Keratinocyte (primary cell): ENCODE measurements at regions not wholly inside any gene's neighbourhood (a gene's known extent, or its start where the extent isn't known, plus 50 kb on each side); places are given as distances from the start of the nearest gene placed in this dataset.

Experiments used
- DNase-seq: peaks from one replicate; pipeline ENCODE4 v3.0.0-alpha.2; 2011; ENCODE audit warnings: low read depth, missing footprints, low spot score
- FAIRE-seq: peaks from 2 replicates; lab custom pipeline; 2011; peaks lifted over from hg19 to GRCh38; lab: Jason Lieb, UNC
- H2AFZ ChIP-seq: 2 replicates; pipeline ENCODE4 v1.6.0; 2012; ENCODE audit warnings: low read length, control low read depth, inconsistent platforms; ENCODE audit not compliant: control insufficient read depth
- H3K27ac ChIP-seq: 2 replicates; pipeline ENCODE4 v1.5.1; 2011; ENCODE audit warnings: low read length; ENCODE audit not compliant: control insufficient read depth, insufficient read depth
- H3K27me3 ChIP-seq: 3 replicates; pipeline ENCODE4 v1.6.0; 2011; ENCODE audit warnings: low read length; ENCODE audit not compliant: control insufficient read depth, insufficient read depth; ENCODE audit errors: extremely low read depth
- H3K36me3 ChIP-seq, 2 experiments: 2 replicates in 1 of 2; 3 replicates in 1 of 2; pipeline ENCODE4 v1.5.1; 2011; ENCODE audit warnings: low read length in 2 of 2, mild to moderate bottlenecking in 1 of 2; ENCODE audit not compliant: control insufficient read depth in 2 of 2, insufficient read depth in 2 of 2; ENCODE audit errors: extremely low read depth in 1 of 2
- H3K4me1 ChIP-seq: 3 replicates; pipeline ENCODE4 v1.5.1; 2011; ENCODE audit warnings: low read length; ENCODE audit not compliant: control insufficient read depth, insufficient read depth; ENCODE audit errors: extremely low read depth
- H3K4me2 ChIP-seq: 3 replicates; pipeline ENCODE4 v1.6.0; 2011; ENCODE audit warnings: low read depth, low read length; ENCODE audit not compliant: control insufficient read depth, insufficient read depth; ENCODE audit errors: extremely low read depth
- H3K4me3 ChIP-seq, 3 experiments: fragments of 200-600 bp in 1 of 3; sonication (generic) in 1 of 3; 2 replicates in 2 of 3; 3 replicates in 1 of 3; pipeline ENCODE4 v1.5.1; 2011 to 2016; ENCODE audit warnings: low read length in 3 of 3, mild to moderate bottlenecking in 3 of 3, control low read depth in 2 of 3, inconsistent platforms in 1 of 3, low read depth in 1 of 3, mixed read lengths in 1 of 3, mixed run types in 1 of 3, moderate library complexity in 1 of 3; ENCODE audit not compliant: control insufficient read depth in 2 of 3, insufficient read depth in 2 of 3; ENCODE audit errors: extremely low read depth in 1 of 3
- H3K79me2 ChIP-seq: 2 replicates; pipeline ENCODE4 v1.6.0; 2012; ENCODE audit warnings: low read length; ENCODE audit not compliant: control insufficient read depth, insufficient read depth
- H3K9ac ChIP-seq: 3 replicates; pipeline ENCODE4 v1.6.0; 2011; ENCODE audit warnings: low read length; ENCODE audit not compliant: control insufficient read depth, insufficient read depth; ENCODE audit errors: extremely low read depth
- H3K9me1 ChIP-seq: 3 replicates; pipeline ENCODE4 v1.6.0; 2011; ENCODE audit warnings: low read length; ENCODE audit not compliant: control insufficient read depth, insufficient read depth; ENCODE audit errors: extremely low read depth
- H3K9me3 ChIP-seq: 2 replicates; pipeline ENCODE4 v1.5.1; 2012; ENCODE audit warnings: low read depth, low read length; ENCODE audit not compliant: control insufficient read depth
- H4K20me1 ChIP-seq: 3 replicates; pipeline ENCODE4 v1.6.0; 2011; ENCODE audit warnings: low read length; ENCODE audit not compliant: control insufficient read depth, insufficient read depth; ENCODE audit errors: extremely low read depth
- EZH2 ChIP-seq: IDR thresholded peaks from one replicate; pipeline ENCODE4 v1.6.1; 2012; ENCODE audit warnings: inconsistent platforms, mild to moderate bottlenecking, low read length, moderate library complexity
- dilution Hi-C: fragments of 300-500 bp; cut with MboI; formaldehyde crosslinking; loops from one replicate; pipeline ENCODE4 v1.7.0; 2020; ENCODE audit warnings: low sequenced_read_pairs; ENCODE audit not compliant: extremely low pct_ligation_motif_present
- TF ChIP-seq, protein P1 (sequence below), 3 experiments: IDR thresholded peaks in 1 of 3; conservative IDR thresholded peaks in 1 of 3; optimal IDR thresholded peaks in 1 of 3; 2 replicates in 2 of 3; 3 replicates in 1 of 3; pipeline versions ENCODE3 to v1.5.1; 2011; ENCODE audit warnings: low read length in 3 of 3, mild to moderate bottlenecking in 3 of 3, moderate library complexity in 2 of 3, control low read depth in 1 of 3, inconsistent platforms in 1 of 3; ENCODE audit not compliant: insufficient read depth in 2 of 3; ENCODE audit errors: extremely low read depth in 1 of 3

GRCh38 chr5:91441082-91441481, 58.0 kb upstream of the ARRDC3 start:
- no peak overlapping the region for H2AFZ ChIP-seq
- FAIRE-seq (no peak), DNase-seq (no peak)
- dilution Hi-C loops, result no loop called here
- H3K27me3 ChIP-seq, result no peaks in the 10 kb centered on the region
- no peak overlapping the region for H3K4me3 ChIP-seq
- no peaks in the 10 kb centered on the region for H4K20me1 ChIP-seq
- TF ChIP-seq EZH2, result no peak
- TF ChIP-seq, protein P1, sequence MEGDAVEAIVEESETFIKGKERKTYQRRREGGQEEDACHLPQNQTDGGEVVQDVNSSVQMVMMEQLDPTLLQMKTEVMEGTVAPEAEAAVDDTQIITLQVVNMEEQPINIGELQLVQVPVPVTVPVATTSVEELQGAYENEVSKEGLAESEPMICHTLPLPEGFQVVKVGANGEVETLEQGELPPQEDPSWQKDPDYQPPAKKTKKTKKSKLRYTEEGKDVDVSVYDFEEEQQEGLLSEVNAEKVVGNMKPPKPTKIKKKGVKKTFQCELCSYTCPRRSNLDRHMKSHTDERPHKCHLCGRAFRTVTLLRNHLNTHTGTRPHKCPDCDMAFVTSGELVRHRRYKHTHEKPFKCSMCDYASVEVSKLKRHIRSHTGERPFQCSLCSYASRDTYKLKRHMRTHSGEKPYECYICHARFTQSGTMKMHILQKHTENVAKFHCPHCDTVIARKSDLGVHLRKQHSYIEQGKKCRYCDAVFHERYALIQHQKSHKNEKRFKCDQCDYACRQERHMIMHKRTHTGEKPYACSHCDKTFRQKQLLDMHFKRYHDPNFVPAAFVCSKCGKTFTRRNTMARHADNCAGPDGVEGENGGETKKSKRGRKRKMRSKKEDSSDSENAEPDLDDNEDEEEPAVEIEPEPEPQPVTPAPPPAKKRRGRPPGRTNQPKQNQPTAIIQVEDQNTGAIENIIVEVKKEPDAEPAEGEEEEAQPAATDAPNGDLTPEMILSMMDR (optimal IDR thresholded peaks at IDR 0.05 in 1 of 3, IDR thresholded peaks at IDR 0.05 in 1 of 3, conservative IDR thresholded peaks at IDR 0.05 in 1 of 3; ENCODE audit: extremely low read depth in 1 of 3, insufficient read depth in 2 of 3, low read length in 3 of 3), result no peak
- H3K9me3 ChIP-seq, result no peaks in the 10 kb centered on the region
- no peaks in the 10 kb centered on the region for H3K79me2 ChIP-seq
- H3K9me1 ChIP-seq, result no peaks in the 10 kb centered on the region
- no peaks in the 10 kb centered on the region for H3K36me3 ChIP-seq
- no peak overlapping the region for H3K4me2 ChIP-seq
- H3K4me1 ChIP-seq, result no peaks in the 10 kb centered on the region
- H3K27ac ChIP-seq, result no peak overlapping the region
- no peak overlapping the region for H3K9ac ChIP-seq

GRCh38 chr5:91438871-91439270, 55.8 kb upstream of the ARRDC3 start:
- DNase-seq, result no peak

More at GRCh38 chr5:91438871-91439270, 55.8 kb upstream of the ARRDC3 start:
- no peaks in the 10 kb centered on the region for H3K9me3 ChIP-seq
- FAIRE-seq, result no peak
- no peaks in the 10 kb centered on the region for H3K79me2 ChIP-seq
- no peak overlapping the region for H3K4me3 ChIP-seq
- H3K9ac ChIP-seq, result no peak overlapping the region
- no peaks in the 10 kb centered on the region for H3K9me1 ChIP-seq
- no peak overlapping the region for H3K4me2 ChIP-seq
- no peak overlapping the region for H3K27ac ChIP-seq
- dilution Hi-C loops, result no loop called here
- H3K36me3 ChIP-seq, result no peaks in the 10 kb centered on the region
- no peaks in the 10 kb centered on the region for H4K20me1 ChIP-seq
- H3K27me3 ChIP-seq, result no peaks in the 10 kb centered on the region
- no peak overlapping the region for H2AFZ ChIP-seq
- H3K4me1 ChIP-seq, result no peaks in the 10 kb centered on the region
- TF ChIP-seq, protein P1 (optimal IDR thresholded peaks at IDR 0.05 in 1 of 3, IDR thresholded peaks at IDR 0.05 in 1 of 3, conservative IDR thresholded peaks at IDR 0.05 in 1 of 3; ENCODE audit: extremely low read depth in 1 of 3, insufficient read depth in 2 of 3, low read length in 3 of 3), result peak in 2 of 3 experiments; percentile 23 to 31
- TF ChIP-seq EZH2, result no peak
